Gastrocnemius medialis (tissue), 4 donors: ENCODE measurements at regions not wholly inside any gene's neighbourhood (a gene's known extent, or its start where the extent isn't known, plus 50 kb on each side); places are given as distances from the start of the nearest gene placed in this dataset.

Source experiments
- ATAC-seq, 2 donors: fragments of 150-250 bp; one replicate each; pipeline ENCODE4 v1.9.1; 2016
- DNase-seq, 2 donors: peaks; one replicate each; pipeline ENCODE4 v3.0.0-alpha.2; 2019
- H3K27ac ChIP-seq, 4 donors: fragments of 200-600 bp; sonication (generic); 1 replicate in 1 of 4; 2 replicates in 3 of 4; pipeline ENCODE4 v1.5.1; 2016 to 2018; ENCODE audit warnings: mild to moderate bottlenecking in 2 of 4, moderate library complexity in 1 of 4
- H3K27me3 ChIP-seq, 3 donors: fragments of 200-600 bp; sonication (generic) in 2 of 3; 1 replicate in 1 of 3; 2 replicates in 2 of 3; pipeline versions ENCODE4 v1.5.1 to v1.6.0; 2016 to 2019; ENCODE audit warnings: mild to moderate bottlenecking in 1 of 3, moderate library complexity in 1 of 3
- H3K36me3 ChIP-seq, 2 donors: fragments of 200-600 bp; sonication (generic) in 1 of 2; one replicate each; pipeline ENCODE4 v1.5.1; 2017 to 2018
- H3K4me1 ChIP-seq, 2 donors: fragments of 200-600 bp; sonication (generic) in 1 of 2; one replicate each; pipeline ENCODE4 v1.5.1; 2016 to 2017; ENCODE audit warnings: mild to moderate bottlenecking in 2 of 2
- H3K4me3 ChIP-seq, 4 donors: fragments of 200-600 bp; sonication (generic) in 3 of 4; 1 replicate in 1 of 4; 2 replicates in 3 of 4; pipeline ENCODE4 v1.5.1; 2016 to 2019; ENCODE audit warnings: mild to moderate bottlenecking in 2 of 4
- H3K9me3 ChIP-seq, 3 donors: fragments of 200-600 bp; sonication (generic) in 2 of 3; 1 replicate in 1 of 3; 2 replicates in 2 of 3; pipeline ENCODE4 v1.5.1; 2016 to 2019
- POLR2A ChIP-seq, 2 donors: fragments of 450-650 bp; IDR thresholded peaks; one replicate each; pipeline ENCODE4 v1.6.1; 2017; ENCODE audit warnings: antibody characterized with exemption in 2 of 2, mild to moderate bottlenecking in 2 of 2, moderate library complexity in 2 of 2
- in situ Hi-C, 4 donors: fragments of 200-750 bp; cut with MboI; loops; one replicate each; pipeline versions ENCODE4 v1.15.0 to v1.8.0; 2017; ENCODE audit warnings: low sequenced_read_pairs in 4 of 4
- intact Hi-C: fragments of 100-400 bp; cut with DNase I; formaldehyde crosslinking; loops from one replicate; pipeline ENCODE4 v1.15.1; 2023; ENCODE audit warnings: low total_unique reads
- TF ChIP-seq, protein P1 (sequence below), 5 experiments: fragments of 450-650 bp in 3 of 5; fragments of 200-600 bp in 2 of 5; sonication (generic) in 2 of 5; IDR thresholded peaks in 4 of 5; conservative IDR thresholded peaks in 1 of 5; 1 replicate in 4 of 5; 2 replicates in 1 of 5; pipeline ENCODE4 v1.5.1; 2016 to 2019; ENCODE audit warnings: antibody characterized with exemption in 5 of 5, mild to moderate bottlenecking in 3 of 5, moderate library complexity in 3 of 5

GRCh38 chr5:4911646-4912403 lies 228.3 kb upstream of the ADAMTS16 start:
- intact Hi-C loops (no loop called here), in situ Hi-C loops (no loop called here)
- Histone ChIP-seq H3K4me3 (no peak overlapping the region), H3K36me3 (no peaks in the 10 kb centered on the region), H3K27ac (no peak overlapping the region), H3K27me3 (no peaks in the 10 kb centered on the region), H3K9me3 (no peaks in the 10 kb centered on the region), H3K4me1 (peaks cover 0 to 10% of the 10 kb centered on the region in 2 donors)
- TF ChIP-seq POLR2A (IDR thresholded peaks at IDR 0.05): no peak
- TF ChIP-seq, protein P1, sequence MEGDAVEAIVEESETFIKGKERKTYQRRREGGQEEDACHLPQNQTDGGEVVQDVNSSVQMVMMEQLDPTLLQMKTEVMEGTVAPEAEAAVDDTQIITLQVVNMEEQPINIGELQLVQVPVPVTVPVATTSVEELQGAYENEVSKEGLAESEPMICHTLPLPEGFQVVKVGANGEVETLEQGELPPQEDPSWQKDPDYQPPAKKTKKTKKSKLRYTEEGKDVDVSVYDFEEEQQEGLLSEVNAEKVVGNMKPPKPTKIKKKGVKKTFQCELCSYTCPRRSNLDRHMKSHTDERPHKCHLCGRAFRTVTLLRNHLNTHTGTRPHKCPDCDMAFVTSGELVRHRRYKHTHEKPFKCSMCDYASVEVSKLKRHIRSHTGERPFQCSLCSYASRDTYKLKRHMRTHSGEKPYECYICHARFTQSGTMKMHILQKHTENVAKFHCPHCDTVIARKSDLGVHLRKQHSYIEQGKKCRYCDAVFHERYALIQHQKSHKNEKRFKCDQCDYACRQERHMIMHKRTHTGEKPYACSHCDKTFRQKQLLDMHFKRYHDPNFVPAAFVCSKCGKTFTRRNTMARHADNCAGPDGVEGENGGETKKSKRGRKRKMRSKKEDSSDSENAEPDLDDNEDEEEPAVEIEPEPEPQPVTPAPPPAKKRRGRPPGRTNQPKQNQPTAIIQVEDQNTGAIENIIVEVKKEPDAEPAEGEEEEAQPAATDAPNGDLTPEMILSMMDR (IDR thresholded peaks at IDR 0.05 in 4 of 5, conservative IDR thresholded peaks at IDR 0.05 in 1 of 5): no peak
- DNase-seq: no peak
- no peak for ATAC-seq

DNA sequence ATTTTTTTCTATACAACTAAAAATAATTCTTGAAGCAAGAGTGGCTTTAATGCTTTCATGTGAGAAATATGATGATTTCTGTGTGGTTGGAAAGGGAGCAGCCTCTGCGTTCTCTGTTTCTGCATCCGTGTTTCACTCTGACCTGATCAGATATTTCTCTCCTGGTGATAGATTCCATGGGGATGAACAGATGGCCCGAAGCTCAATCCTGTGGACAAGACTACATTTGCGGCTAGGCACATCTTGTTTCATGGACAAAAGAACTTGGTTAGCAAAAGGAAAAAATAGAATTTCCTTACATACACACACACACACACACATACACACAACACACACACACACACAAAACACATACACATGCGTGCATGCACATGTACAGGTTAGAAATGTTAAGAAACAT lies 218.2 kb upstream of the ADAMTS16 start:
- Histone ChIP-seq H3K36me3 (no peaks in the 10 kb centered on the region), H3K9me3 (no peaks in the 10 kb centered on the region), H3K27ac (no peak overlapping the region), H3K27me3 (no peaks in the 10 kb centered on the region), H3K4me3 (no peak overlapping the region), H3K4me1 (no peaks in the 10 kb centered on the region)
- TF ChIP-seq, protein P1 (IDR thresholded peaks at IDR 0.05 in 4 of 5, conservative IDR thresholded peaks at IDR 0.05 in 1 of 5): no peak
- TF ChIP-seq POLR2A (IDR thresholded peaks at IDR 0.05): no peak
- no peak for DNase-seq
- intact Hi-C loops: no loop called here
- in situ Hi-C loops: no loop called here
- ATAC-seq: no peak

DNA sequence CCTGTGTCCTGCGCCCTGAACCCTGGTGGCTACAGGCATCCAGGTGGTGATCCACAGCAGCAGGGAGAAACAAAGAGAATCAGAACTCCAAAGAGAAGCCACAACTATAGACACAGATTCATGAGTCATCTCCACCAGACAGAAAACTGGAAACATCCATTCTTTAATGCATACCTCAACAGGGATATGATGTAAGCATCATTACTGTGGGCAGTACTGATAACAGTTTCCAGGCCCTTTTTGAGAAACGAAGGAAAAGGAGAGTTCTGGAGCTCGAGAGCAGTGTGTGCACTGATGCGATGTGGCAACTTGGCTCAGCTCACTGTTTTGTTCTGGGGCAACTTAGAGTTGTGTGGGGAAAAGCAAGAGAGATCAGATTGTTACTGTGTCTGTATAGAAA lies 215.6 kb upstream of the ADAMTS16 start:
- H3K9me3 ChIP-seq: no peaks in the 10 kb centered on the region
- in situ Hi-C loops: no loop called here
- H3K4me3 ChIP-seq: no peak overlapping the region
- ATAC-seq (no peak), DNase-seq (no peak)
- H3K36me3 ChIP-seq: no peaks in the 10 kb centered on the region
- no peak for TF ChIP-seq POLR2A (IDR thresholded peaks at IDR 0.05)
- TF ChIP-seq, protein P1 (IDR thresholded peaks at IDR 0.05 in 4 of 5, conservative IDR thresholded peaks at IDR 0.05 in 1 of 5): no peak
- H3K27me3 ChIP-seq: no peaks in the 10 kb centered on the region
- intact Hi-C loops: no loop called here
- H3K4me1 ChIP-seq: no peaks in the 10 kb centered on the region
- no peak overlapping the region for H3K27ac ChIP-seq

- Histone ChIP-seq H3K4me3 (no peak overlapping the region), H3K9me3 (no peaks in the 10 kb centered on the region), H3K4me1 (no peaks in the 10 kb centered on the region), H3K27ac (no peak overlapping the region), H3K27me3 (no peaks in the 10 kb centered on the region), H3K36me3 (no peaks in the 10 kb centered on the region)
- TF ChIP-seq POLR2A (IDR thresholded peaks at IDR 0.05): no peak
- TF ChIP-seq, protein P1 (IDR thresholded peaks at IDR 0.05 in 4 of 5, conservative IDR thresholded peaks at IDR 0.05 in 1 of 5): no peak
- DNase-seq: no peak
- intact Hi-C loops (no loop called here), in situ Hi-C loops (no loop called here)
- ATAC-seq: no peak
Observed at GRCh38 chr5:4927097-4927496, 213.0 kb upstream of the ADAMTS16 start.

DNA sequence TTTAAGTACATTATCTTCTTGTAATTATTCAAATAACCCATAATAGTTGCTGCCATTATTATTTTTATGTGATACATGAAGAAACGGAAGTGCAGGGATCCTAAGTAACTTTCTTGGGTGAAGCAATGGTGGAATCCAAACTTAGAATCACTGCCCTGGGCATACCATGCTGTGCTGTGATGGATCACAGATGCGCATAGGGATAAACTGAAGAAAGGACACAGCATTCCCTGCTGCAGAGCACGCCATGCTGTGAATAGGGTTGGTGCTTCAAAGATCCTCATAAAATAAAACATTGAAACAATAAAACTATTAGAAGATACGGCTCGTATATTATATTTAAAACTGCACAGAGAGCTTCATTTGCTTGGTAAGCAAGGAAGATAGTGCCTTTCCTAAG lies 211.7 kb upstream of the ADAMTS16 start:
- in situ Hi-C loops: no loop called here
- DNase-seq: no peak
- no peaks in the 10 kb centered on the region for H3K27me3 ChIP-seq
- TF ChIP-seq, protein P1 (IDR thresholded peaks at IDR 0.05 in 4 of 5, conservative IDR thresholded peaks at IDR 0.05 in 1 of 5): no peak
- no peak for TF ChIP-seq POLR2A (IDR thresholded peaks at IDR 0.05)
- peaks cover 0 to 8% (median 0%) of the 10 kb centered on the region in 3 donors for H3K9me3 ChIP-seq
- H3K4me1 ChIP-seq: no peaks in the 10 kb centered on the region
- intact Hi-C loops: no loop called here
- H3K27ac ChIP-seq: no peak overlapping the region
- H3K4me3 ChIP-seq: no peak overlapping the region
- H3K36me3 ChIP-seq: no peaks in the 10 kb centered on the region
- ATAC-seq: no peak
